OCI-LY7 (cell line): ENCODE measurements at regions not wholly inside any gene's neighbourhood (a gene's known extent, or its start where the extent isn't known, plus 50 kb on each side); places are given as distances from the start of the nearest gene placed in this dataset.

ENCODE experiments used
- BruUV-seq: library from RNA; stranded (reverse); fragments of 400-500 nt; replicated peaks from 2 replicates; lab custom pipeline; 2021; lab: Mats Ljungman, UMichigan
- CTCF ChIA-PET: fragments of 300-600 bp; sonication (Branson Sonifier 250); formaldehyde crosslinking; loops from one replicate; lab custom pipeline; 2022; ENCODE audit warnings: antibody characterized with exemption; ENCODE audit not compliant: unreplicated experiment; lab: Charles Lee
- POLR2A ChIA-PET: fragments of 300-600 bp; sonication (Branson Sonifier 250); formaldehyde crosslinking; loops from one replicate; lab custom pipeline; 2022; ENCODE audit warnings: antibody characterized with exemption; lab: Charles Lee
- DNase-seq: peaks from one replicate; pipeline ENCODE4 v3.0.0-alpha.2; 2015; ENCODE audit warnings: low spot score
- H2AFZ ChIP-seq: fragments of 200-600 bp; sonication (generic), shearing (Covaris generic); 2 replicates; pipeline ENCODE4 v1.6.1; 2014; ENCODE audit warnings: mild to moderate bottlenecking, antibody characterized with exemption, low read length, moderate library complexity
- H3K27ac ChIP-seq: fragments of 200-600 bp; sonication (generic); 2 replicates; pipeline ENCODE4 v1.5.1; 2014; ENCODE audit warnings: mixed run types, low read depth, mild to moderate bottlenecking, moderate library complexity, low read length, inconsistent platforms; ENCODE audit not compliant: poor library complexity, severe bottlenecking
- H3K36me3 ChIP-seq: fragments of 200-600 bp; sonication (generic); 2 replicates; pipeline ENCODE4 v1.6.1; 2014; ENCODE audit warnings: mild to moderate bottlenecking, antibody characterized with exemption, low read length, moderate library complexity, mixed read lengths; ENCODE audit not compliant: insufficient read depth
- H3K4me1 ChIP-seq: fragments of 200-600 bp; sonication (generic); 2 replicates; pipeline ENCODE4 v1.5.1; 2014; ENCODE audit warnings: mild to moderate bottlenecking, low read length; ENCODE audit not compliant: insufficient read depth, poor library complexity, severe bottlenecking
- H3K4me2 ChIP-seq: fragments of 200-600 bp; sonication (generic); 2 replicates; pipeline ENCODE4 v1.6.1; 2014; ENCODE audit warnings: mild to moderate bottlenecking, low read length
- H3K4me3 ChIP-seq: fragments of 200-600 bp; sonication (generic); 2 replicates; pipeline ENCODE4 v1.5.1; 2014; ENCODE audit warnings: mild to moderate bottlenecking, low read depth, low read length; ENCODE audit not compliant: poor library complexity, severe bottlenecking
- H3K79me2 ChIP-seq: fragments of 200-600 bp; sonication (generic); 2 replicates; pipeline ENCODE4 v1.6.1; 2016; ENCODE audit warnings: low read depth, mild to moderate bottlenecking, low read length, moderate library complexity, mixed read lengths; ENCODE audit not compliant: insufficient read depth
- H3K9me2 ChIP-seq: fragments of 200-600 bp; sonication (generic); 2 replicates; pipeline ENCODE4 v1.6.1; 2016; ENCODE audit warnings: mild to moderate bottlenecking, low read length, mixed read lengths; ENCODE audit not compliant: insufficient read depth
- H3K9me3 ChIP-seq: fragments of 200-600 bp; sonication (generic); 2 replicates; pipeline ENCODE4 v1.6.1; 2014; ENCODE audit warnings: mild to moderate bottlenecking, mixed run types, low read length, mixed read lengths
- H4K20me1 ChIP-seq: fragments of 200-600 bp; sonication (generic); 2 replicates; pipeline ENCODE4 v1.6.1; 2014; ENCODE audit warnings: mild to moderate bottlenecking, antibody characterized with exemption, low read length, moderate library complexity, mixed read lengths; ENCODE audit not compliant: insufficient read depth
- CTCF ChIP-seq: fragments of 200-600 bp; sonication (generic); conservative IDR thresholded peaks from 2 replicates; pipeline ENCODE4 v1.5.1; 2014; ENCODE audit warnings: mild to moderate bottlenecking, antibody characterized with exemption, low read length, moderate library complexity, mixed read lengths
- EZH2phosphoT487 ChIP-seq: fragments of 200-600 bp; sonication (generic); IDR thresholded peaks from 2 replicates; pipeline ENCODE4 v1.6.1; 2018; ENCODE audit warnings: low read depth, borderline replicate concordance, mild to moderate bottlenecking, mixed run types, antibody characterized with exemption, low read length, moderate library complexity, mixed read lengths
- intact Hi-C: fragments of 100-400 bp; cut with micrococcal nuclease; formaldehyde crosslinking; loops from one replicate; pipeline ENCODE4 v1.10.0; 2022; ENCODE audit not compliant: unreplicated experiment

GRCh38 chrX:46039526-46039925 lies 505.7 kb downstream of the ZNF674 start:
- H3K4me3 ChIP-seq, result no peak overlapping the region
- TF ChIP-seq EZH2phosphoT487 (no peak), CTCF (no peak)
- no peaks in the 10 kb centered on the region for H4K20me1 ChIP-seq
- H3K4me2 ChIP-seq, result no peak overlapping the region
- no peaks in the 10 kb centered on the region for H3K79me2 ChIP-seq
- no peaks in the 10 kb centered on the region for H3K4me1 ChIP-seq
- H3K9me2 ChIP-seq, result no peaks in the 10 kb centered on the region
- ChIA-PET POLR2A (interaction anchor here (0.7 kb wide), 2 partner anchors 19 to 122 kb away, joined by 3 read pairs; no protein-coding TSS in a partner anchor), CTCF (no interaction called here)
- DNase-seq, result no peak
- no TSS peak for BruUV-seq
- intact Hi-C loops, result no loop called here
- H3K27ac ChIP-seq, result no peak overlapping the region
- H3K36me3 ChIP-seq, result no peaks in the 10 kb centered on the region
- H2AFZ ChIP-seq, result no peak overlapping the region
- H3K9me3 ChIP-seq, result no peaks in the 10 kb centered on the region

GRCh38 chrX:46036508-46036907 lies 508.7 kb downstream of the ZNF674 start:
- Histone ChIP-seq H3K9me3 (no peaks in the 10 kb centered on the region), H3K4me2 (no peak overlapping the region), H3K27ac (no peak overlapping the region), H4K20me1 (no peaks in the 10 kb centered on the region), H3K36me3 (no peaks in the 10 kb centered on the region), H3K4me3 (no peak overlapping the region), H3K79me2 (no peaks in the 10 kb centered on the region), H2AFZ (no peak overlapping the region), H3K9me2 (no peaks in the 10 kb centered on the region), H3K4me1 (no peaks in the 10 kb centered on the region)
- DNase-seq, result no peak
- intact Hi-C loops, result no loop called here
- ChIA-PET POLR2A (no interaction called here), CTCF (no interaction called here)
- TF ChIP-seq CTCF (no peak), EZH2phosphoT487 (no peak)
- no TSS peak for BruUV-seq

DNA sequence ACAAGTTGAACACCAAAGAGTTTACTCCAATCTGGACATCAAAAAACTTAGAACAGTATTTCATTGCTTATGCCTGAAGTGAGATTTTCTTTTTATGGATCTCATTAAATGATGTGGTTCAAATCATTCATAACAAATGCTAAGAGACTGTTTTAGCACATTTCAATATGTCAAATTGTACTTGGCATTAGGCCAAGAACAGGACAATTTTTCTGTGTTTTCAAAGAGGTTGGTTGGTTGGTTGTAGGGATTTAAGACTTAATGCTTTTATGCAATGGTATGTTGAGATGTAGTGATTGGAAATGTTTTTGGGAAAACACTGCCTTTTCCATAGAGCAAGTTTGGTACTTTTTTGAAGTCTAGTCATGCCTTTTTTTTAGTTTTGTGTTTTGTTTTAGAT lies 510.4 kb downstream of the ZNF674 start:
- BruUV-seq, result no TSS peak
- no peak overlapping the region for H3K4me2 ChIP-seq

More for the DNA sequence above, 510.4 kb downstream of the ZNF674 start:
- intact Hi-C loops, result no loop called here
- no peaks in the 10 kb centered on the region for H3K79me2 ChIP-seq
- H3K27ac ChIP-seq, result no peak overlapping the region
- TF ChIP-seq EZH2phosphoT487 (no peak), CTCF (no peak)
- no peak overlapping the region for H3K4me3 ChIP-seq
- no peaks in the 10 kb centered on the region for H3K4me1 ChIP-seq
- CTCF ChIA-PET, result no interaction called here
- DNase-seq, result no peak
- POLR2A ChIA-PET, result interaction anchor here (0.7 to 0.8 kb wide), 2 partner anchors 103 to 132 kb away, joined by 3 to 4 read pairs; no protein-coding TSS in a partner anchor
- no peaks in the 10 kb centered on the region for H4K20me1 ChIP-seq
- no peaks in the 10 kb centered on the region for H3K36me3 ChIP-seq
- H3K9me2 ChIP-seq, result no peaks in the 10 kb centered on the region
- no peaks in the 10 kb centered on the region for H3K9me3 ChIP-seq
- no peak overlapping the region for H2AFZ ChIP-seq
